H9 (cell line): ENCODE measurements at regions not wholly inside any gene's neighbourhood (a gene's known extent, or its start where the extent isn't known, plus 50 kb on each side); places are given as distances from the start of the nearest gene placed in this dataset.

Experiments
- DNase-seq: peaks from one replicate; pipeline ENCODE4 v3.0.0-alpha.2; 2017
- H2AFZ ChIP-seq: one replicate; pipeline ENCODE4 v1.6.1; 2013; ENCODE audit warnings: mild to moderate bottlenecking, low read length, control low read depth, moderate library complexity
- H2AK5ac ChIP-seq: 2 replicates; pipeline ENCODE4 v1.6.1; 2013; ENCODE audit warnings: low read length, control low read depth, mixed read lengths; ENCODE audit not compliant: insufficient read length
- H2BK120ac ChIP-seq: one replicate; pipeline ENCODE4 v1.6.1; 2013; ENCODE audit warnings: low read depth, mild to moderate bottlenecking, low read length, control low read depth, inconsistent platforms; ENCODE audit not compliant: poor library complexity, severe bottlenecking
- H2BK12ac ChIP-seq: 2 replicates; pipeline ENCODE4 v1.6.1; 2013; ENCODE audit warnings: low read length, control low read depth, mixed read lengths, low read depth; ENCODE audit not compliant: insufficient read length
- H2BK15ac ChIP-seq: 2 replicates; pipeline ENCODE4 v1.6.1; 2013; ENCODE audit warnings: low read depth, low read length, control low read depth
- H2BK20ac ChIP-seq: one replicate; pipeline ENCODE4 v1.6.1; 2013; ENCODE audit warnings: low read depth, mild to moderate bottlenecking, low read length, control low read depth, inconsistent platforms; ENCODE audit not compliant: poor library complexity, severe bottlenecking
- H2BK5ac ChIP-seq: 2 replicates; pipeline ENCODE4 v1.6.1; 2013; ENCODE audit warnings: low read length, control low read depth, mixed read lengths; ENCODE audit not compliant: insufficient read length
- H3K14ac ChIP-seq: 2 replicates; pipeline ENCODE4 v1.6.1; 2013; ENCODE audit warnings: low read length, control low read depth; ENCODE audit not compliant: insufficient read depth
- H3K18ac ChIP-seq: 2 replicates; pipeline ENCODE4 v1.6.1; 2013; ENCODE audit warnings: low read depth, mild to moderate bottlenecking, mixed read lengths, low read length, control low read depth; ENCODE audit not compliant: insufficient read length
- H3K23ac ChIP-seq: 2 replicates; pipeline ENCODE4 v1.6.1; 2013; ENCODE audit warnings: low read length, control low read depth, mixed read lengths, low read depth; ENCODE audit not compliant: insufficient read length
- H3K23me2 ChIP-seq: 2 replicates; pipeline ENCODE4 v1.6.1; 2013; ENCODE audit warnings: low read depth, mild to moderate bottlenecking, mixed read lengths, low read length, control low read depth; ENCODE audit not compliant: insufficient read length, poor library complexity, severe bottlenecking
- H3K27ac ChIP-seq: 2 replicates; pipeline ENCODE4 v1.5.1; 2013; ENCODE audit warnings: low read length, control low read depth, mixed read lengths, low read depth; ENCODE audit not compliant: insufficient read length
- H3K27me3 ChIP-seq: 2 replicates; pipeline ENCODE4 v1.6.1; 2013; ENCODE audit warnings: low read length, control low read depth, inconsistent platforms; ENCODE audit not compliant: insufficient read depth
- H3K4ac ChIP-seq: 2 replicates; pipeline ENCODE4 v1.6.1; 2013; ENCODE audit warnings: low read depth, mild to moderate bottlenecking, control low read depth, inconsistent platforms, low read length, moderate library complexity
- H3K4me1 ChIP-seq: 2 replicates; pipeline ENCODE4 v1.6.1; 2013; ENCODE audit warnings: low read length, control low read depth, inconsistent platforms; ENCODE audit not compliant: insufficient read depth
- H3K4me2 ChIP-seq: 2 replicates; pipeline ENCODE4 v1.6.1; 2013; ENCODE audit warnings: low read length, control low read depth, mixed read lengths; ENCODE audit not compliant: insufficient read length, insufficient read depth
- H3K56ac ChIP-seq: 2 replicates; pipeline ENCODE4 v1.6.1; 2013; ENCODE audit warnings: low read depth, mild to moderate bottlenecking, mixed read lengths, low read length, control low read depth; ENCODE audit not compliant: insufficient read length
- H3K79me1 ChIP-seq: 2 replicates; pipeline ENCODE4 v1.6.1; 2013; ENCODE audit warnings: low read depth, mild to moderate bottlenecking, moderate library complexity, low read length, control low read depth, inconsistent platforms; ENCODE audit not compliant: insufficient read depth, poor library complexity, severe bottlenecking
- H3K79me2 ChIP-seq: 2 replicates; pipeline ENCODE4 v1.6.1; 2013; ENCODE audit warnings: low read length, control low read depth, inconsistent platforms; ENCODE audit not compliant: insufficient read depth
- H3K9ac ChIP-seq: 2 replicates; pipeline ENCODE4 v1.6.1; 2013; ENCODE audit warnings: low read length, control low read depth, mixed read lengths; ENCODE audit not compliant: insufficient read length; ENCODE audit errors: extremely low read depth
- H3K9me3 ChIP-seq: one replicate; pipeline ENCODE4 v1.6.1; 2013; ENCODE audit warnings: low read depth, low read length, inconsistent platforms; ENCODE audit not compliant: control insufficient read depth
- H3T11ph ChIP-seq: one replicate; pipeline ENCODE4 v1.6.1; 2013; ENCODE audit warnings: mild to moderate bottlenecking, low read length, control low read depth, inconsistent platforms
- H4K20me1 ChIP-seq: one replicate; pipeline ENCODE4 v1.6.1; 2013; ENCODE audit not compliant: control insufficient read depth, insufficient read length, insufficient read depth
- H4K5ac ChIP-seq: 2 replicates; pipeline ENCODE4 v1.6.1; 2013; ENCODE audit warnings: low read depth, mild to moderate bottlenecking, mixed read lengths, low read length, control low read depth; ENCODE audit not compliant: insufficient read length
- H4K8ac ChIP-seq: replicated peaks from 2 replicates; pipeline ENCODE4 v1.6.1; 2013; ENCODE audit warnings: low read length, control low read depth, mixed read lengths, low read depth; ENCODE audit not compliant: insufficient read length
- H4K91ac ChIP-seq: 2 replicates; pipeline ENCODE4 v1.6.1; 2013; ENCODE audit warnings: low read depth, mild to moderate bottlenecking, moderate library complexity, mixed read lengths, low read length, control low read depth; ENCODE audit not compliant: insufficient read length
- H3K27ac Mint-ChIP-seq, 3 experiments: 2 replicates in 2 of 3; 3 replicates in 1 of 3; pipeline ENCODE4 v1.8.0; 2020 to 2021; ENCODE audit warnings: mixed read lengths in 3 of 3, mild to moderate bottlenecking in 1 of 3, moderate library complexity in 1 of 3
- H3K27me3 Mint-ChIP-seq: 2 replicates; pipeline ENCODE4 v1.8.0; 2021; ENCODE audit warnings: low read depth, mild to moderate bottlenecking, moderate library complexity, mixed read lengths
- H3K36me3 Mint-ChIP-seq, 3 experiments: 2 replicates in 2 of 3; 3 replicates in 1 of 3; pipeline ENCODE4 v1.8.0; 2020 to 2021; ENCODE audit warnings: low read depth in 3 of 3, mixed read lengths in 3 of 3; ENCODE audit not compliant: insufficient read depth in 1 of 3
- H3K4me1 Mint-ChIP-seq, 2 experiments: 2 replicates each; pipeline ENCODE4 v1.8.0; 2020; ENCODE audit warnings: mixed read lengths in 2 of 2
- H3K4me3 Mint-ChIP-seq, 2 experiments: 2 replicates in 1 of 2; 3 replicates in 1 of 2; pipeline ENCODE4 v1.8.0; 2020 to 2021; ENCODE audit warnings: mild to moderate bottlenecking in 2 of 2, mixed read lengths in 2 of 2, moderate library complexity in 1 of 2
- H3K9me3 Mint-ChIP-seq, 2 experiments: 2 replicates in 1 of 2; 3 replicates in 1 of 2; pipeline ENCODE4 v1.8.0; 2020; ENCODE audit warnings: mild to moderate bottlenecking in 2 of 2, mixed read lengths in 2 of 2, moderate library complexity in 1 of 2
- WGBS: extraction: QIAGEN DNeasy Blood & Tissue Kit; methylation state at CpG from one replicate; pipeline ENCODE4 v1.1.7; 2013; ENCODE audit warnings: missing lambda C conversion rate, low lambda C conversion rate, mixed read lengths; ENCODE audit not compliant: insufficient read length; ENCODE audit errors: extremely low coverage; 5-methylcytosine and 5-hydroxymethylcytosine counted together
- TF ChIP-seq, protein P1 (sequence below): fragments of 200-600 bp; sonication (generic); conservative IDR thresholded peaks from 3 replicates; pipeline ENCODE4 v1.8.0; 2021; ENCODE audit warnings: antibody characterized with exemption, mild to moderate bottlenecking

GRCh38 chr6:74757813-74758212 lies 448.0 kb downstream of the COL12A1 start:
- H4K8ac ChIP-seq: no peak overlapping the region
- no peak overlapping the region for H3K23ac ChIP-seq
- H2BK20ac ChIP-seq: no peak overlapping the region
- no peaks in the 10 kb centered on the region for H3K4me1 Mint-ChIP-seq
- H4K5ac ChIP-seq: no peak overlapping the region
- no peak overlapping the region for H3K56ac ChIP-seq
- H3K9ac ChIP-seq: no peak overlapping the region
- H3T11ph ChIP-seq: no peak overlapping the region
- no peak overlapping the region for H3K4me3 Mint-ChIP-seq
- H2BK12ac ChIP-seq: no peak overlapping the region
- no peaks in the 10 kb centered on the region for H3K36me3 Mint-ChIP-seq
- H3K4me2 ChIP-seq: no peak overlapping the region
- no peak overlapping the region for H2BK120ac ChIP-seq
- H2BK5ac ChIP-seq: no peak overlapping the region
- H3K27ac Mint-ChIP-seq: no peak overlapping the region
- H3K4ac ChIP-seq: no peak overlapping the region
- H4K91ac ChIP-seq: no peak overlapping the region
- H3K9me3 Mint-ChIP-seq: no peaks in the 10 kb centered on the region
- H2AFZ ChIP-seq: no peak overlapping the region
- no peak overlapping the region for H3K18ac ChIP-seq
- no peaks in the 10 kb centered on the region for H3K27me3 ChIP-seq
- WGBS: no CpG with 5 or more reads among the region's 1 CpG
- H3K79me2 ChIP-seq: no peaks in the 10 kb centered on the region
- H3K27me3 Mint-ChIP-seq: no peaks in the 10 kb centered on the region
- H2AK5ac ChIP-seq: no peak overlapping the region
- no peaks in the 10 kb centered on the region for H4K20me1 ChIP-seq
- no peaks in the 10 kb centered on the region for H3K4me1 ChIP-seq
- H3K79me1 ChIP-seq: no peaks in the 10 kb centered on the region
- H3K23me2 ChIP-seq: no peaks in the 10 kb centered on the region
- DNase-seq: no peak
- TF ChIP-seq, protein P1, sequence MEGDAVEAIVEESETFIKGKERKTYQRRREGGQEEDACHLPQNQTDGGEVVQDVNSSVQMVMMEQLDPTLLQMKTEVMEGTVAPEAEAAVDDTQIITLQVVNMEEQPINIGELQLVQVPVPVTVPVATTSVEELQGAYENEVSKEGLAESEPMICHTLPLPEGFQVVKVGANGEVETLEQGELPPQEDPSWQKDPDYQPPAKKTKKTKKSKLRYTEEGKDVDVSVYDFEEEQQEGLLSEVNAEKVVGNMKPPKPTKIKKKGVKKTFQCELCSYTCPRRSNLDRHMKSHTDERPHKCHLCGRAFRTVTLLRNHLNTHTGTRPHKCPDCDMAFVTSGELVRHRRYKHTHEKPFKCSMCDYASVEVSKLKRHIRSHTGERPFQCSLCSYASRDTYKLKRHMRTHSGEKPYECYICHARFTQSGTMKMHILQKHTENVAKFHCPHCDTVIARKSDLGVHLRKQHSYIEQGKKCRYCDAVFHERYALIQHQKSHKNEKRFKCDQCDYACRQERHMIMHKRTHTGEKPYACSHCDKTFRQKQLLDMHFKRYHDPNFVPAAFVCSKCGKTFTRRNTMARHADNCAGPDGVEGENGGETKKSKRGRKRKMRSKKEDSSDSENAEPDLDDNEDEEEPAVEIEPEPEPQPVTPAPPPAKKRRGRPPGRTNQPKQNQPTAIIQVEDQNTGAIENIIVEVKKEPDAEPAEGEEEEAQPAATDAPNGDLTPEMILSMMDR: no peak
- no peak overlapping the region for H3K27ac ChIP-seq
- no peak overlapping the region for H3K14ac ChIP-seq
- H3K9me3 ChIP-seq: no peaks in the 10 kb centered on the region
- H2BK15ac ChIP-seq: no peak overlapping the region
